ENCODE measurements at regions not wholly inside any gene's neighbourhood (a gene's known extent, or its start where the extent isn't known, plus 50 kb on each side); places are given as distances from the start of the nearest gene placed in this dataset.
"Not testable (repeated sequence)": the region's sequence is repeated elsewhere in the genome, so short reads cannot be mapped to it uniquely, and the experiment has no call there.

GRCh38 chr1:213324859-213325258, 273.8 kb downstream of the RPS6KC1 start:
- DNase-seq, result no peak

- DNase-seq, result no peak
Measured at GRCh38 chr1:213325482-213325881, 274.4 kb downstream of the RPS6KC1 start.

- DNase-seq, result no peak
Measured at GRCh38 chr1:213326281-213327016, 275.4 kb downstream of the RPS6KC1 start.

- DNase-seq, result no peak
Measured at GRCh38 chr1:213327017-213327667, 276.1 kb downstream of the RPS6KC1 start.

- DNase-seq, result no peak
Measured at GRCh38 chr1:213329406-213330008, 278.5 kb downstream of the RPS6KC1 start.

GRCh38 chr1:213330281-213330680, 279.2 kb downstream of the RPS6KC1 start:
- DNase-seq, result no peak

GRCh38 chr1:213331631-213332175, 280.7 kb downstream of the RPS6KC1 start:
- no peak for DNase-seq

- DNase-seq, result no peak
Measured at GRCh38 chr1:213332491-213332890, 281.4 kb downstream of the RPS6KC1 start.

GRCh38 chr1:213333121-213333520, 282.1 kb downstream of the RPS6KC1 start:
- DNase-seq, result no peak

GRCh38 chr1:213335084-213335483, 284.0 kb downstream of the RPS6KC1 start:
- no peak for DNase-seq

- no peak for DNase-seq
Measured at GRCh38 chr1:213337025-213337678, 286.1 kb downstream of the RPS6KC1 start.

GRCh38 chr1:213340593-213340992, 289.6 kb downstream of the RPS6KC1 start:
- DNase-seq, result no peak

GRCh38 chr1:213345621-213346020, 294.6 kb downstream of the RPS6KC1 start:
- DNase-seq, result no peak

- DNase-seq, result no peak
Measured at GRCh38 chr1:213357403-213357802, 306.4 kb downstream of the RPS6KC1 start.

GRCh38 chr1:213358368-213358767, 307.3 kb downstream of the RPS6KC1 start:
- DNase-seq, result not testable (repeated sequence)

- DNase-seq, result no peak
Measured at GRCh38 chr1:213362598-213362997, 311.6 kb downstream of the RPS6KC1 start.

- no peak for DNase-seq
Measured at GRCh38 chr1:213366141-213366831, 315.2 kb downstream of the RPS6KC1 start.

- DNase-seq, result no peak
Measured at GRCh38 chr1:213369465-213369864, 318.4 kb downstream of the RPS6KC1 start.

- DNase-seq, result no peak
Measured at GRCh38 chr1:213370523-213370922, 319.5 kb downstream of the RPS6KC1 start.

- DNase-seq, result no peak
Measured at GRCh38 chr1:213371525-213371846, 320.4 kb downstream of the RPS6KC1 start.

GRCh38 chr1:213371847-213372619, 321.0 kb downstream of the RPS6KC1 start:
- no peak for DNase-seq

GRCh38 chr1:213374369-213374768, 323.3 kb downstream of the RPS6KC1 start:
- DNase-seq, result peak; percentile 13 to 59 (median 26)

All from activated naive CD4-positive, alpha-beta T cell (primary cell).